Vagina (tissue), 2 donors: ENCODE measurements at regions not wholly inside any gene's neighbourhood (a gene's known extent, or its start where the extent isn't known, plus 50 kb on each side); places are given as distances from the start of the nearest gene placed in this dataset.
A peak's percentile ranks its signal among the peaks of the same experiment; 100 is the strongest.

ENCODE experiments used
- DNase-seq, 2 donors: peaks; one replicate each; pipeline ENCODE4 v3.0.0-alpha.2; 2017; ENCODE audit errors: extremely low spot score in 2 of 2
- H3K27ac ChIP-seq: fragments of 200-600 bp; sonication (generic); one replicate; pipeline ENCODE4 v1.5.1; 2019
- H3K27me3 ChIP-seq: fragments of 200-600 bp; sonication (generic); one replicate; pipeline ENCODE4 v1.5.1; 2019
- H3K36me3 ChIP-seq, 2 donors: fragments of 200-600 bp; sonication (generic); one replicate each; pipeline ENCODE4 v1.5.1; 2017 to 2019
- H3K4me1 ChIP-seq: fragments of 200-600 bp; sonication (generic); one replicate; pipeline ENCODE4 v1.5.1; 2019
- H3K4me3 ChIP-seq, 2 donors: fragments of 200-600 bp; sonication (generic); 1 replicate in 1 of 2; 2 replicates in 1 of 2; pipeline ENCODE4 v1.5.1; 2016 to 2019
- H3K9me3 ChIP-seq: fragments of 200-600 bp; sonication (generic); one replicate; pipeline ENCODE4 v1.5.1; 2019
- CTCF ChIP-seq, 3 experiments: fragments of 450-650 bp in 2 of 3; fragments of 200-600 bp in 1 of 3; sonication (generic) in 1 of 3; IDR thresholded peaks; one replicate each; pipeline ENCODE4 v1.5.1; 2017 to 2019; ENCODE audit warnings: antibody characterized with exemption in 3 of 3, mild to moderate bottlenecking in 2 of 3, moderate library complexity in 2 of 3
- POLR2A ChIP-seq, 2 donors: fragments of 450-650 bp; IDR thresholded peaks; one replicate each; pipeline ENCODE4 v1.6.1; 2017; ENCODE audit warnings: antibody characterized with exemption in 2 of 2, mild to moderate bottlenecking in 2 of 2, moderate library complexity in 2 of 2
- POLR2AphosphoS5 ChIP-seq, 2 donors: sonication (generic); formaldehyde crosslinking; IDR thresholded peaks; one replicate each; pipeline ENCODE4 v1.9.0; 2017; ENCODE audit warnings: antibody characterized with exemption in 2 of 2, mild to moderate bottlenecking in 2 of 2, low read depth in 1 of 2; ENCODE audit not compliant: insufficient read depth in 1 of 2
- intact Hi-C: fragments of 100-400 bp; cut with DNase I; formaldehyde crosslinking; loops from one replicate; pipeline ENCODE4 v1.15.1; 2023

- no peaks in the 10 kb centered on the region for H3K27me3 ChIP-seq
- H3K4me1 ChIP-seq, result no peaks in the 10 kb centered on the region
- H3K27ac ChIP-seq, result peak overlapping the region; percentile 21
- intact Hi-C loops, result loop anchor here (5.0 kb wide), 1 partner anchor 981 kb away; no protein-coding TSS in a partner anchor
- TF ChIP-seq POLR2A (IDR thresholded peaks at IDR 0.05), result no peak
- no peak for TF ChIP-seq CTCF (IDR thresholded peaks at IDR 0.05)
- peak in 1 of 2 donors; percentile 82 for TF ChIP-seq POLR2AphosphoS5 (IDR thresholded peaks at IDR 0.05; ENCODE audit: insufficient read depth in 1 of 2, low read depth in 1 of 2)
- no peaks in the 10 kb centered on the region for H3K36me3 ChIP-seq
- no peak for DNase-seq
- H3K9me3 ChIP-seq, result no peaks in the 10 kb centered on the region
- no peak overlapping the region for H3K4me3 ChIP-seq
Measured at GRCh38 chr4:95701500-95702170, 138.3 kb upstream of the PDHA2 start.

GRCh38 chr4:95694411-95694810 lies 145.5 kb upstream of the PDHA2 start:
- no peak for TF ChIP-seq POLR2A (IDR thresholded peaks at IDR 0.05)
- TF ChIP-seq POLR2AphosphoS5 (IDR thresholded peaks at IDR 0.05; ENCODE audit: insufficient read depth in 1 of 2, low read depth in 1 of 2), result no peak
- no peak for TF ChIP-seq CTCF (IDR thresholded peaks at IDR 0.05)
- H3K36me3 ChIP-seq, result no peaks in the 10 kb centered on the region
- H3K9me3 ChIP-seq, result no peaks in the 10 kb centered on the region
- H3K4me1 ChIP-seq, result no peaks in the 10 kb centered on the region
- intact Hi-C loops, result no loop called here
- DNase-seq, result no peak
- H3K27ac ChIP-seq, result no peak overlapping the region
- no peaks in the 10 kb centered on the region for H3K27me3 ChIP-seq
- no peak overlapping the region for H3K4me3 ChIP-seq

GRCh38 chr4:95693594-95693993 lies 144.8 kb upstream of the UNC5C start:
- Histone ChIP-seq H3K36me3 (no peaks in the 10 kb centered on the region), H3K4me1 (no peaks in the 10 kb centered on the region), H3K4me3 (no peak overlapping the region), H3K27ac (no peak overlapping the region), H3K9me3 (no peaks in the 10 kb centered on the region), H3K27me3 (no peaks in the 10 kb centered on the region)
- TF ChIP-seq POLR2A (IDR thresholded peaks at IDR 0.05), result no peak
- DNase-seq, result no peak
- intact Hi-C loops, result no loop called here

- H3K4me3 ChIP-seq, result no peak overlapping the region
- H3K36me3 ChIP-seq, result no peaks in the 10 kb centered on the region
- no peaks in the 10 kb centered on the region for H3K4me1 ChIP-seq
- no peak for DNase-seq
- intact Hi-C loops, result no loop called here
- TF ChIP-seq CTCF (IDR thresholded peaks at IDR 0.05) (no peak), POLR2A (IDR thresholded peaks at IDR 0.05) (no peak), POLR2AphosphoS5 (IDR thresholded peaks at IDR 0.05; ENCODE audit: insufficient read depth in 1 of 2, low read depth in 1 of 2) (no peak)
- H3K9me3 ChIP-seq, result no peaks in the 10 kb centered on the region
- no peaks in the 10 kb centered on the region for H3K27me3 ChIP-seq
- H3K27ac ChIP-seq, result no peak overlapping the region
Measured at GRCh38 chr4:95676190-95676589, 127.4 kb upstream of the UNC5C start.

- H3K36me3 ChIP-seq, result no peaks in the 10 kb centered on the region
- DNase-seq, result no peak
- TF ChIP-seq POLR2AphosphoS5 (IDR thresholded peaks at IDR 0.05; ENCODE audit: insufficient read depth in 1 of 2, low read depth in 1 of 2), result no peak
- no peak for TF ChIP-seq POLR2A (IDR thresholded peaks at IDR 0.05)
- TF ChIP-seq CTCF (IDR thresholded peaks at IDR 0.05), result no peak
Measured at GRCh38 chr4:95675623-95676022, 126.8 kb upstream of the UNC5C start.

More at GRCh38 chr4:95675623-95676022, 126.8 kb upstream of the UNC5C start:
- H3K4me3 ChIP-seq, result no peak overlapping the region
- intact Hi-C loops, result no loop called here
- no peaks in the 10 kb centered on the region for H3K9me3 ChIP-seq
- H3K27ac ChIP-seq, result no peak overlapping the region
- no peaks in the 10 kb centered on the region for H3K27me3 ChIP-seq
- H3K4me1 ChIP-seq, result no peaks in the 10 kb centered on the region
